Activated naive CD8-positive, alpha-beta T cell treated with anti-CD3 and anti-CD28 coated beads, Interleukin-2, amount 10 ng/mL, durations not matched to agents 7 days and 5 days (primary cell): ENCODE measurements at regions not wholly inside any gene's neighbourhood (a gene's known extent, or its start where the extent isn't known, plus 50 kb on each side); places are given as distances from the start of the nearest gene placed in this dataset.

ENCODE experiments used
- ATAC-seq: fragments of 150-1000 bp; cut with Tn5 transposase; one replicate; pipeline ENCODE4 v1.10.0; 2021; ENCODE audit warnings: low read depth, moderate library complexity
- POLR2A ChIA-PET: fragments of 350-600 bp; sonication (Branson Sonifier 250); formaldehyde crosslinking; loops from one replicate; lab custom pipeline; 2021; ENCODE audit warnings: antibody characterized with exemption; lab: Charles Lee
- DNase-seq: peaks from one replicate; pipeline ENCODE4 v3.0.0; 2021
- H3K27ac Mint-ChIP-seq: one replicate; pipeline ENCODE4 v1.8.0; 2022; ENCODE audit warnings: mild to moderate bottlenecking, mixed read lengths
- H3K27me3 Mint-ChIP-seq: one replicate; pipeline ENCODE4 v1.8.0; 2022; ENCODE audit warnings: mild to moderate bottlenecking, moderate library complexity, mixed read lengths
- H3K36me3 Mint-ChIP-seq: one replicate; pipeline ENCODE4 v1.8.0; 2021; ENCODE audit warnings: mild to moderate bottlenecking, mixed read lengths
- H3K4me1 Mint-ChIP-seq: one replicate; pipeline ENCODE4 v1.8.0; 2021; ENCODE audit warnings: mixed read lengths
- H3K4me3 Mint-ChIP-seq: one replicate; pipeline ENCODE4 v1.8.0; 2022; ENCODE audit warnings: mild to moderate bottlenecking, moderate library complexity, mixed read lengths
- H3K9me3 Mint-ChIP-seq: one replicate; pipeline ENCODE4 v1.8.0; 2021; ENCODE audit warnings: mixed read lengths

DNA sequence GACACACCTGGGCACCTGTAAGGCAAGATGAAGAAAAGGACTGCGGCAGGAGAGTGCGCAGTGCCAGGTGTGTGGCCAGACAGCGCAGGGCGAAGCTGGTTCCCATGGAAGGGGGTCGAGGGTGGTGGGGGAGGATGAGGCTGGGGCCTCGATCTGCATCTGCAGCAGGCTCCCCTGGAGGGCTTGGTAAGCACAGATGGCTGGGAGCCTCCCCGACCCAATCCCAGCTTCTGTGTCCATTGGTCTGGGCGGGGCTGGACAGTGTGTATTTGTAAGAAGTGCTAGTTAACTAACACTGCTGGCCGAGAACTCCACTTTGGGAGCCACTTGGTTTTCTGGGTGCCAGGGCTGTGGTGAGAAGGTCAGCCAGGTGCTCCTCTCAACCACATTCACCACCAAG is 385.1 kb upstream of the IRX1 start:
- Mint-ChIP-seq H3K27me3 (no peaks in the 10 kb centered on the region), H3K27ac (no peak overlapping the region)
- ATAC-seq: no peak

GRCh38 chr5:3209918-3210317 is 385.7 kb upstream of the IRX1 start:
- POLR2A ChIA-PET: no interaction called here
- ATAC-seq (no peak), DNase-seq (no peak)
- no peak overlapping the region for H3K4me3 Mint-ChIP-seq
- no peaks in the 10 kb centered on the region for H3K36me3 Mint-ChIP-seq
- H3K27me3 Mint-ChIP-seq: no peaks in the 10 kb centered on the region
- H3K4me1 Mint-ChIP-seq: no peaks in the 10 kb centered on the region
- no peak overlapping the region for H3K27ac Mint-ChIP-seq
- peaks cover 4% of the 10 kb centered on the region for H3K9me3 Mint-ChIP-seq

More for the DNA sequence above, 385.1 kb upstream of the IRX1 start:
- peaks cover 3% of the 10 kb centered on the region for H3K9me3 Mint-ChIP-seq
- H3K4me3 Mint-ChIP-seq: no peak overlapping the region
- DNase-seq: no peak
- no peaks in the 10 kb centered on the region for H3K36me3 Mint-ChIP-seq
- POLR2A ChIA-PET: no interaction called here
- no peaks in the 10 kb centered on the region for H3K4me1 Mint-ChIP-seq

DNA sequence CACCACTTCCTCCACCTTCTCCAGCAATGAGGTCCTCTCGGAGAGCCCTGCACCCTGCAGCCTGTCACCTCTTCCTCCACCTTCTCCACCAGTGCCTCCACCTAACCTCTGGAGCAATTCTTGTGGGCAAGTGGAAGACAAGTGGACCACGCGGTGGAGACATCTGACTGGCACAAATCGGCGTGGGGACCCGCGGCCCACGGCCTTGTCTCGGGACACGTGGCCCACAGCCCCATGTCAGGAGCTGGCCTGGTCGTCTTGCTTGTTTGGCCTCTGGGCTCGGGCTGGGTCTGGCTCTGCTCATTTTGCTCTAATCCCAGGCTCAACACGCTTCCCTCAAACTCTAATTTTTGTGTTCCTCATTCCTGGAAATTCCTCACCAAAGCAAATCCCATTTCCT is 393.1 kb upstream of the IRX1 start:
- ATAC-seq: no peak
- Mint-ChIP-seq H3K36me3 (no peaks in the 10 kb centered on the region), H3K27ac (no peak overlapping the region), H3K27me3 (peaks cover 10% of the 10 kb centered on the region), H3K9me3 (peaks cover 1% of the 10 kb centered on the region), H3K4me3 (no peak overlapping the region), H3K4me1 (peaks cover under 1% of the 10 kb centered on the region)
- POLR2A ChIA-PET: no interaction called here
- DNase-seq: no peak

GRCh38 chr5:3201941-3202340 is 393.7 kb upstream of the IRX1 start:
- no peak overlapping the region for H3K4me3 Mint-ChIP-seq
- H3K27me3 Mint-ChIP-seq: peaks cover 16% of the 10 kb centered on the region
- no peak overlapping the region for H3K27ac Mint-ChIP-seq
- peaks cover 1% of the 10 kb centered on the region for H3K9me3 Mint-ChIP-seq
- H3K36me3 Mint-ChIP-seq: no peaks in the 10 kb centered on the region
- ATAC-seq (no peak), DNase-seq (no peak)
- POLR2A ChIA-PET: no interaction called here
- peaks cover 5% of the 10 kb centered on the region for H3K4me1 Mint-ChIP-seq

DNA sequence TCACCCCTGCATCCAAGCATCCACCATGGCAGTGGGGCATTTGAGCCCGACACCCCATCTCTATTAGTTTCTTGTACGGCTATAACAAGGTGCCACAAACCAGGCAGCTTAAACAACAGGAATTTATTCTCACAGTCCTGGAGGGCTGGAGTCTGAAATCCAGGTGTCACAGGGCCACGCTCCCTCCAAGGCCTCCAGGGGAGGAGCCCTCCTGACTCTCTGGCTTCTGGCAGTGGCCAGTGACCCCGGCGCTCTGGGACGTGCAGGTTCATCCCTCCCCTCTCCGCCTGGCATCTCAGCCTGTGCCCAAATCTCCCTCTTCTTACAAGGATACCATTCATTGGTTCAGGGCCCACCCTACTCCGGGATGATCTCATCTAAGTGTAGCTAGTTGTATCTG is 394.5 kb upstream of the IRX1 start:
- ATAC-seq (no peak), DNase-seq (no peak)
- Mint-ChIP-seq H3K36me3 (no peaks in the 10 kb centered on the region), H3K4me3 (no peak overlapping the region), H3K4me1 (peaks cover 5% of the 10 kb centered on the region), H3K27me3 (peaks cover 19% of the 10 kb centered on the region), H3K27ac (no peak overlapping the region), H3K9me3 (peaks cover 1% of the 10 kb centered on the region)
- POLR2A ChIA-PET: no interaction called here

DNA sequence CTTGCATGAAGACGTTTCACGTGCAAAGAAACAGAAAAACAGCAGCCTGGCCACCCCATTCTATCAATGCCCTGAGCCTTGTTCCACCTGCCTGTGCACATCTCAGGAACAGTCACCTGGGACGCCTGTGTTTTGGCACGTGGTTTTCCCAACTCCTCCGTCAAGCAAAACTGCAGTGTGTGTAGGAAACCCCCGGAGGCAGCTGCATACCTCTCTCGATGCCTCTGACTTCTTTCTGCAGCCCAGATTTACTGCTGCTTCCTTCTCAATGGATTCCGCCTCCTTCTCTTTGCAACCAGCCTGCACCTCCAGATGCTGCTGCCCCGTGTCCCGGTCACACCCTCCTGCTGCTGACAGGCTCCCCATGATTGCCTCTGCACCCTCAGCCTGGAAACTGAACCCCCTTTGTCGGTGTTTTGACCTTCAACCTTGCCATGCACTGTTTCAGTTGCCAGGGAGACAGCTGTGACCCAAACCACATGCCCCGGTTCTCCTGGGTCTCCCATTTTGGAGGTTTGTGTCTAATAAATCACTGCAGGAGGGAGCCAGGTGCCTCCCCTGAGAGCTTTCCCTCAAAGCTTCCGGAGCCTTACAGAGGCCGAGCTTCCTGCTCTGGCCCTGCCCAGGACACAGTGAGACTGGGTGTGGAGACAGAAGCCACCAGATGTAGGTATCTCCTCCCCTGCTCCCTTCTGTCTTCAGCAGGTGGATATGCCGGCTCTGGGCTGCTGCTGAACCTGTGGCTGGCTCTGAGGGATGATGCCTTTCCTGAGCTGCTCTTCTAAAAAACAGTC is 395.5 kb upstream of the IRX1 start:
- Mint-ChIP-seq H3K27me3 (peaks cover 19% of the 10 kb centered on the region), H3K36me3 (no peaks in the 10 kb centered on the region), H3K27ac (no peak overlapping the region), H3K4me1 (peaks cover 5% of the 10 kb centered on the region), H3K9me3 (no peaks in the 10 kb centered on the region), H3K4me3 (no peak overlapping the region)
- POLR2A ChIA-PET: no interaction called here
- ATAC-seq (no peak), DNase-seq (no peak)

DNA sequence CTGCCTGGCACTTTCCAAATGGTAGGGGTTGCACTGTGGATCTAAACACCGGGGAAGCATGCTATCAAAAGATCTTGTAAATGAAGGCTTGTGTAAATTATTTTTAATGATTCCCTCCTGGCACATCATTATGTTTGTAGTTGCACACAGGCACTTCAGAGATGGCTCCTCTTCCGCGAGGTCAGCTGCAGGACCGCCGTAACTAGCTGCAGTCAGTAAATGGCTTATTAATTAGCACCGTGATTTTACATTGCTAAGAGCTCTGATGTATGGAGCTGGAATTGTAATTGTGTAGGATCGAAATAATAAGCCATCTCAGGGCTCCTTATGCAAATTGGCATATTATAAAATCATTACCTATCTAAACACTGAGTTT is 397.6 kb upstream of the IRX1 start:
- Mint-ChIP-seq H3K9me3 (no peaks in the 10 kb centered on the region), H3K36me3 (no peaks in the 10 kb centered on the region), H3K27ac (no peak overlapping the region), H3K27me3 (peaks cover 19% of the 10 kb centered on the region), H3K4me1 (peaks cover 5% of the 10 kb centered on the region), H3K4me3 (no peak overlapping the region)
- POLR2A ChIA-PET: no interaction called here
- DNase-seq (no peak), ATAC-seq (no peak)

DNA sequence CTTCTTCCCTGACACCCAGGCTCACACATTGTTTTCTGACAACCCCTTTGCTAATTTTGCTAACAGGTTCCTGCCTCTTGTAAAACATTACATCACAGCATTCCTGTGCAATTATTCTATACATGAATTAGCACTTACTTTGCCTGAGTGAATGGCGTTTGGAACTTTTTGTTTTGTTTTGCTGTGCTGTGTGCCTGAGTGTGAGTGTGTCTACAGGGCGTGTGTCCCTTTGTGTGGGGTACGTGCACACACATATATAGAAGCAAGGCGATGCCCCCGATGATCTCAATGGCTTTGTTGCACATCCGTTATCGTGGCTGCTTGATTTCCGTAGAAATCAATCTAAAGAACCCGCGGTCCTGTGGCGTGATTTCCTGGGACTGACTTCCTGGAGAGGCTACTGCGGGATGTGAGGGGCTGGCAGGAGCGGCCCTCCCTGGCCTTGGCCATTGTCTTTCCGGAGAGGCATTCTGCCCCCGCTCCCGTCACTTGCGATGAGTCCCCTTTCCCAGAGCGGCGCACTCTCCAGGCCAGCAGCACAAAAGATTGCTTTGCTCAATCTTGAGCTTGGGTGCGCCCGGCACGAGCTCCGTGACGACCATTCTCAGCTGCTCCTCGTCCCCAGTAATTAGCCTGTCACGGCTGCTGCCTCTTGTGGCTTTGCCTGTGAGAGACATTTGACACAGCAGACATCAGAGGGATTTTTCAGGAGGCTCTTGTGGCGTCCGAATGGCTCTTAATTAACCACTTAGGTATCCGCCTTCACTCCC is 398.1 kb upstream of the IRX1 start:
- H3K4me3 Mint-ChIP-seq: no peak overlapping the region
- H3K27me3 Mint-ChIP-seq: peaks cover 19% of the 10 kb centered on the region
- no peak for DNase-seq
- H3K4me1 Mint-ChIP-seq: peaks cover 5% of the 10 kb centered on the region
- POLR2A ChIA-PET: no interaction called here
- no peak overlapping the region for H3K27ac Mint-ChIP-seq
- H3K9me3 Mint-ChIP-seq: no peaks in the 10 kb centered on the region
- ATAC-seq: no peak
- H3K36me3 Mint-ChIP-seq: no peaks in the 10 kb centered on the region

GRCh38 chr5:3195994-3196393 is 399.6 kb upstream of the IRX1 start:
- POLR2A ChIA-PET: no interaction called here
- Mint-ChIP-seq H3K27me3 (peaks cover 19% of the 10 kb centered on the region), H3K36me3 (no peaks in the 10 kb centered on the region), H3K4me1 (peaks cover 5% of the 10 kb centered on the region), H3K9me3 (no peaks in the 10 kb centered on the region), H3K27ac (no peak overlapping the region), H3K4me3 (no peak overlapping the region)
- ATAC-seq: no peak
- no peak for DNase-seq

DNA sequence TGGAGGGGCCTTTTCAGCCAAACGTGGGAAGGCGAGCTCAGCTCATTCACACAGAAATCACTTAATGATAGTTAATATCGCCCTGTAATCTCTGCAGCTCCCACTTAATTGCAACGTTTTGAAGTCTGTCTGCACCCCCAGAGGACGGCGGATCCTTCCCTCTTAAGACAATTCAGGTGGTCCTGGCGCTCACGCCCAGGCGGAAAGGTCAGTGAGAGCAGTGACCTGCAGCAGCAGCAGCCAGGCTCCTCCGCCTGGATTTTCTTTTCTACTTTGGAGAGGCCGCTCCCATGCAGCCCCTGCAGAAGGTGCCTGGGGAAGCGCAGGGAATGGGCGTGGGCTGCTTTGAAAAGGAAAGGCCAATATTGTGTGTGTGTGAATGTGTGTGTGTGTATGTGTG is 400.9 kb upstream of the IRX1 start:
- Mint-ChIP-seq H3K27me3 (peaks cover 19% of the 10 kb centered on the region), H3K4me1 (peaks cover 5% of the 10 kb centered on the region), H3K4me3 (no peak overlapping the region), H3K27ac (no peak overlapping the region), H3K9me3 (no peaks in the 10 kb centered on the region), H3K36me3 (no peaks in the 10 kb centered on the region)
- no peak for DNase-seq
- no peak for ATAC-seq
- POLR2A ChIA-PET: no interaction called here

- Mint-ChIP-seq H3K4me3 (no peak overlapping the region), H3K9me3 (no peaks in the 10 kb centered on the region), H3K4me1 (peaks cover 5% of the 10 kb centered on the region), H3K27me3 (peaks cover 19% of the 10 kb centered on the region), H3K36me3 (no peaks in the 10 kb centered on the region), H3K27ac (no peak overlapping the region)
- POLR2A ChIA-PET: no interaction called here
- DNase-seq (no peak), ATAC-seq (no peak)
These were observed 401.4 kb upstream of the IRX1 start for GRCh38 chr5:3194271-3194670.

DNA sequence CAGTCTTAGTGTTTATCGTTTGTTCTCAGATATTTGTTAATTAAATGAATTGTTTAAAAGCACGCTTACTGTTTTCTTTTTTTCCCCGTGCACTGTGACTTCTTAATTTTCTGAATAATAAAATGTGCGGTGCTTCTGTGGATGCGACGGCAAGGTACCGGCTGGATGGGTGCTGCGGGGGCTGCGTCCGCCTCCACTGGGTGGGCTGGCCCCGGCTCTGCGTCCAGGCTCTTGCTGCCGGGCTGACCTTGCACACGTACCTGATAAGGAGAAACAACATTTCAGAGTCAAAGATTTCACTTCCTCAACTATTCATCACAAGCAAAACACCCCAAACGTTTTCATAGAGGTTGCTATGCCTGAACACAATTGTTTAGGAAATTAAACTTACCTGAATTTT is 404.0 kb upstream of the IRX1 start:
- no peak overlapping the region for H3K4me3 Mint-ChIP-seq
- no peak for ATAC-seq
- no peaks in the 10 kb centered on the region for H3K4me1 Mint-ChIP-seq
- H3K36me3 Mint-ChIP-seq: no peaks in the 10 kb centered on the region
- no peak for DNase-seq
- H3K27me3 Mint-ChIP-seq: peaks cover 3% of the 10 kb centered on the region
- H3K9me3 Mint-ChIP-seq: no peaks in the 10 kb centered on the region
- H3K27ac Mint-ChIP-seq: no peak overlapping the region
- POLR2A ChIA-PET: no interaction called here

DNA sequence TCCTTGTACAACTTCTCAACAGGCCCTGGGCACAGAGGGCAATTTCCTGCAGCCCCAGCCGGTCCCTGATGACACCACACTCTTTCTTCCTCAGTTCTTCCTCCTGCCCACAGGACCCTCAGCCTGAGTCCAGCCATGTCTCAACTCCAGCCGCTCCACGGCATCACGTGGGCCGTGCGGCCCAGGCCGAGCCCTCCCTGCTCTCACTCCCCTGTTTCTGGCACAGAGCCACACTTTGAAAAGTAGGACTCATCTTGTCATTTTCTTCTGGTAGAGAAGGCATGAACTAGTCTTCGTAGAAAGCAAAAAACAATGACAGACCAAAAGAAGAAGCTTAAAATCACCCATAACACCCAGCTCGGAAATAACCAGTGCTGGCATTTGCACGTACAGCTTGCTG is 404.7 kb upstream of the IRX1 start:
- no peaks in the 10 kb centered on the region for H3K9me3 Mint-ChIP-seq
- no peak overlapping the region for H3K4me3 Mint-ChIP-seq
- ATAC-seq: no peak
- no peaks in the 10 kb centered on the region for H3K36me3 Mint-ChIP-seq
- DNase-seq: no peak
- H3K27me3 Mint-ChIP-seq: no peaks in the 10 kb centered on the region
- POLR2A ChIA-PET: no interaction called here
- H3K4me1 Mint-ChIP-seq: no peaks in the 10 kb centered on the region
- no peak overlapping the region for H3K27ac Mint-ChIP-seq

DNA sequence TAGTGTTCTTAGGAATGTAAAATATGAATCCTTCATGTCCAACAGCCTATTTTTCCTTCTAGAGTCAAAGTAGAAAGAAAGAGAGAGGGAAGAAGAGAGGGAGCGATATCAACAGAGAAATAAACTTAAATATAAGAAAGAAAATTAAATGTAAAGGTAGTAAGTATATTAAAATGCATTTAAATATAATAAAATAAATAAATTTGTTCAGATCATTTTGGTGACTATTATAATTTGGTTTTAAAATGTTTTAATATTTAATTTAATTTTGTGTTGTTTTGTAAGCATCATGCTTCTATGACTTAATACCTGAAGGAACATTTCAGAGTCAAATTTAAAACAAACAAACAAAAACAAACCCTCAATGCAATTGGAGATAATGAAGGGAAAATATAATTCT is 405.2 kb upstream of the IRX1 start:
- POLR2A ChIA-PET: no interaction called here
- ATAC-seq (no peak), DNase-seq (no peak)
- Mint-ChIP-seq H3K27me3 (no peaks in the 10 kb centered on the region), H3K9me3 (no peaks in the 10 kb centered on the region), H3K4me1 (no peaks in the 10 kb centered on the region), H3K4me3 (no peak overlapping the region), H3K27ac (no peak overlapping the region), H3K36me3 (no peaks in the 10 kb centered on the region)
